Activated CD4-positive, alpha-beta T cell treated with anti-CD3 and anti-CD28 coated beads for 36 hours (primary cell): ENCODE measurements at regions not wholly inside any gene's neighbourhood (a gene's known extent, or its start where the extent isn't known, plus 50 kb on each side); places are given as distances from the start of the nearest gene placed in this dataset.

Experiments
- ATAC-seq: fragments of 200-7000 bp; cut with Tn5 transposase; one replicate; pipeline ENCODE4 v1.10.0; 2021; ENCODE audit warnings: mild to moderate bottlenecking, moderate library complexity
- CTCF ChIA-PET: fragments of 350-600 bp; sonication (Branson Sonifier 250); formaldehyde crosslinking; loops from one replicate; lab custom pipeline; 2021; ENCODE audit warnings: antibody characterized with exemption; lab: Charles Lee
- POLR2A ChIA-PET: fragments of 350-600 bp; sonication (Branson Sonifier 250); formaldehyde crosslinking; loops from one replicate; lab custom pipeline; 2021; ENCODE audit warnings: antibody characterized with exemption, inconsistent platforms; lab: Charles Lee
- DNase-seq: peaks from one replicate; pipeline ENCODE4 v3.0.0-alpha.2; 2020
- H3K27ac Mint-ChIP-seq: one replicate; pipeline ENCODE4 v1.8.0; 2021; ENCODE audit warnings: mixed read lengths
- H3K27me3 Mint-ChIP-seq: one replicate; pipeline ENCODE4 v1.8.0; 2021; ENCODE audit warnings: mixed read lengths
- H3K36me3 Mint-ChIP-seq: one replicate; pipeline ENCODE4 v1.8.0; 2021; ENCODE audit warnings: low read depth, mixed read lengths
- H3K4me1 Mint-ChIP-seq: one replicate; pipeline ENCODE4 v1.8.0; 2021; ENCODE audit warnings: mixed read lengths
- H3K4me3 Mint-ChIP-seq: one replicate; pipeline ENCODE4 v1.8.0; 2021; ENCODE audit warnings: mild to moderate bottlenecking, moderate library complexity, mixed read lengths
- H3K9me3 Mint-ChIP-seq: one replicate; pipeline ENCODE4 v1.8.0; 2021; ENCODE audit warnings: low read depth, mixed read lengths
- intact Hi-C, 2 experiments: fragments of 100-400 bp; cut with DNase I in 1 of 2; cut with micrococcal nuclease in 1 of 2; formaldehyde crosslinking; loops; one replicate each; pipeline versions ENCODE4 v1.14.2 to v1.15.1; 2022 to 2024; cut with DNase I, micrococcal nuclease

- ChIA-PET CTCF (no interaction called here), POLR2A (no interaction called here)
- Mint-ChIP-seq H3K9me3 (no peaks in the 10 kb centered on the region), H3K27ac (no peak overlapping the region), H3K4me3 (no peak overlapping the region), H3K27me3 (no peaks in the 10 kb centered on the region), H3K36me3 (no peaks in the 10 kb centered on the region), H3K4me1 (no peaks in the 10 kb centered on the region)
- ATAC-seq: no peak
- no peak for DNase-seq
- intact Hi-C loops: no loop called here
Measured at GRCh38 chr3:25292036-25292435, 136.0 kb upstream of the RARB start.

GRCh38 chr3:25292595-25292994 lies 135.5 kb upstream of the RARB start:
- ChIA-PET CTCF (no interaction called here), POLR2A (no interaction called here)
- H3K36me3 Mint-ChIP-seq: no peaks in the 10 kb centered on the region
- no peak overlapping the region for H3K27ac Mint-ChIP-seq
- H3K9me3 Mint-ChIP-seq: no peaks in the 10 kb centered on the region
- DNase-seq (no peak), ATAC-seq (no peak)
- H3K4me1 Mint-ChIP-seq: no peaks in the 10 kb centered on the region
- intact Hi-C loops: no loop called here
- no peak overlapping the region for H3K4me3 Mint-ChIP-seq
- H3K27me3 Mint-ChIP-seq: no peaks in the 10 kb centered on the region

GRCh38 chr3:25293736-25294135 lies 134.3 kb upstream of the RARB start:
- H3K4me1 Mint-ChIP-seq: no peaks in the 10 kb centered on the region
- intact Hi-C loops: no loop called here
- DNase-seq: no peak
- H3K9me3 Mint-ChIP-seq: no peaks in the 10 kb centered on the region
- H3K27me3 Mint-ChIP-seq: no peaks in the 10 kb centered on the region
- no peaks in the 10 kb centered on the region for H3K36me3 Mint-ChIP-seq
- POLR2A ChIA-PET: no interaction called here
- H3K27ac Mint-ChIP-seq: no peak overlapping the region
- no peak overlapping the region for H3K4me3 Mint-ChIP-seq
- ATAC-seq: no peak
- CTCF ChIA-PET: no interaction called here

DNA sequence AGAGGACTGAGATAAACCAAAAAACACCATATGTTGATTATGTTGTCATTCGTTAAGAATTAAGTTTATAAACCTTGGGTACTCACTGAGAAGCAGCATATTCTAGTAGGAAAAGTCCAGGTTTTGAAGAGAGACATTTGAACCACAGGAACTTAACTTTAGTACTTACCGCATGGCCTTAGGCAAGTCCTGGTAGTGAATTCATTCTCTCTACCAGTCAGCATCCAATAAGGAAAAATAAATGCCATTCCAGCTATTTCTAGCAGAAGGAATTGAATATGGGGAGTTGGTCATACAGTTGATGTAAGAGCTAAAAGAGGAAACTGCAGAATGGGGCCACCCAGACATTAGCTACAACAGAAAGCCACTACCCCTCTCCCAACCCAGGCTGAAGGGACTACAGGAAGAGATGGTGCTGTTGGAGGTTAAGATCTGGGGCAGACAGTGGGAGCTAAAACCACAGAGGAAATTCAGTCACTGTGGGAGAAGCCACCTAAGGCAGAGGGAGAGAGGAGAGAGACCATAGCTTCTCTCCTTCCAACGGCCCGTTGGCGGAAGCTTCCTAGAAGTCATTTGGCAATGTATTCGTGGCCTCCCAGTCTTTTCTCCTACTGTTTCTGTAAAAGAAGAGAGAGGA lies 133.8 kb upstream of the RARB start:
- Mint-ChIP-seq H3K36me3 (no peaks in the 10 kb centered on the region), H3K27ac (no peak overlapping the region), H3K9me3 (no peaks in the 10 kb centered on the region), H3K4me3 (no peak overlapping the region), H3K27me3 (no peaks in the 10 kb centered on the region), H3K4me1 (no peaks in the 10 kb centered on the region)
- intact Hi-C loops: no loop called here
- CTCF ChIA-PET: no interaction called here
- ATAC-seq (no peak), DNase-seq (no peak)
- POLR2A ChIA-PET: no interaction called here

GRCh38 chr3:25297667-25298585 lies 130.1 kb upstream of the RARB start:
- no peak overlapping the region for H3K4me3 Mint-ChIP-seq
- no peaks in the 10 kb centered on the region for H3K9me3 Mint-ChIP-seq
- DNase-seq (no peak), ATAC-seq (no peak)
- POLR2A ChIA-PET: no interaction called here
- H3K27ac Mint-ChIP-seq: no peak overlapping the region
- H3K27me3 Mint-ChIP-seq: no peaks in the 10 kb centered on the region
- intact Hi-C loops: no loop called here
- no peaks in the 10 kb centered on the region for H3K4me1 Mint-ChIP-seq
- CTCF ChIA-PET: no interaction called here
- no peaks in the 10 kb centered on the region for H3K36me3 Mint-ChIP-seq

DNA sequence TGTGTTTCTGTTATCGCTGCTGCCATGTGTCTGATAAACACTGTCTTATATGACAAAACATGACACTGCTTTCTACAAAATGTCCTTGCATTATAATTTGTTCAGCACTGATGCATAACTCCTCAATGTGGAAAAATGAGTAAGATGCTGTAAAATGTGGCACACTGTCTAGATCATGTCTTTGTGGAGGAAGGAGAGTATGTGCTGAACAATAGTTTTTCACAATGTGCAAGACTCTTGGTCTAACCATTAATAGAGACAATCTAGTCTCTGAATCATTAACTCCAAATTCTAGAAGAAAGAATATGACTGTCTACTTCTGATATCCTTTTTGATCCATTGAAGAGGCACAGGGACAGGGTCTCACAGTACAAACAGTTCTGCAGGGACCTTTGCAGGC lies 127.9 kb upstream of the RARB start:
- POLR2A ChIA-PET: no interaction called here
- no peak for DNase-seq
- no peak for ATAC-seq
- no peaks in the 10 kb centered on the region for H3K9me3 Mint-ChIP-seq
- intact Hi-C loops: no loop called here
- H3K4me3 Mint-ChIP-seq: no peak overlapping the region
- H3K27ac Mint-ChIP-seq: no peak overlapping the region
- CTCF ChIA-PET: no interaction called here
- H3K27me3 Mint-ChIP-seq: no peaks in the 10 kb centered on the region
- no peaks in the 10 kb centered on the region for H3K36me3 Mint-ChIP-seq
- H3K4me1 Mint-ChIP-seq: no peaks in the 10 kb centered on the region

GRCh38 chr3:25304916-25305315 lies 123.1 kb upstream of the RARB start:
- H3K27me3 Mint-ChIP-seq: no peaks in the 10 kb centered on the region
- DNase-seq (no peak), ATAC-seq (no peak)
- no peaks in the 10 kb centered on the region for H3K4me1 Mint-ChIP-seq
- POLR2A ChIA-PET: no interaction called here
- intact Hi-C loops: no loop called here
- CTCF ChIA-PET: no interaction called here
- no peak overlapping the region for H3K27ac Mint-ChIP-seq
- no peak overlapping the region for H3K4me3 Mint-ChIP-seq
- H3K9me3 Mint-ChIP-seq: peaks cover 2% of the 10 kb centered on the region
- H3K36me3 Mint-ChIP-seq: no peaks in the 10 kb centered on the region

GRCh38 chr3:25306066-25306465 lies 122.0 kb upstream of the RARB start:
- no peak for ATAC-seq
- no peak for DNase-seq
- H3K27me3 Mint-ChIP-seq: no peaks in the 10 kb centered on the region
- CTCF ChIA-PET: no interaction called here
- H3K4me3 Mint-ChIP-seq: no peak overlapping the region
- POLR2A ChIA-PET: no interaction called here
- intact Hi-C loops: no loop called here
- H3K4me1 Mint-ChIP-seq: no peaks in the 10 kb centered on the region
- H3K36me3 Mint-ChIP-seq: no peaks in the 10 kb centered on the region
- H3K9me3 Mint-ChIP-seq: peaks cover 2% of the 10 kb centered on the region
- no peak overlapping the region for H3K27ac Mint-ChIP-seq

- no peaks in the 10 kb centered on the region for H3K4me1 Mint-ChIP-seq
- DNase-seq (no peak), ATAC-seq (no peak)
- ChIA-PET POLR2A (no interaction called here), CTCF (no interaction called here)
- H3K27ac Mint-ChIP-seq: no peak overlapping the region
- H3K4me3 Mint-ChIP-seq: no peak overlapping the region
- H3K36me3 Mint-ChIP-seq: no peaks in the 10 kb centered on the region
- H3K9me3 Mint-ChIP-seq: peaks cover 2% of the 10 kb centered on the region
- intact Hi-C loops: no loop called here
- H3K27me3 Mint-ChIP-seq: no peaks in the 10 kb centered on the region
Measured at GRCh38 chr3:25306705-25307104, 121.4 kb upstream of the RARB start.

GRCh38 chr3:25313286-25313685 lies 114.8 kb upstream of the RARB start:
- no peak overlapping the region for H3K4me3 Mint-ChIP-seq
- ChIA-PET CTCF (no interaction called here), POLR2A (no interaction called here)
- intact Hi-C loops: no loop called here
- no peaks in the 10 kb centered on the region for H3K27me3 Mint-ChIP-seq
- peaks cover 2% of the 10 kb centered on the region for H3K9me3 Mint-ChIP-seq
- no peaks in the 10 kb centered on the region for H3K36me3 Mint-ChIP-seq
- no peaks in the 10 kb centered on the region for H3K4me1 Mint-ChIP-seq
- no peak overlapping the region for H3K27ac Mint-ChIP-seq
- DNase-seq: no peak
- ATAC-seq: no peak

- H3K36me3 Mint-ChIP-seq: no peaks in the 10 kb centered on the region
- no peak for DNase-seq
- peaks cover 6% of the 10 kb centered on the region for H3K9me3 Mint-ChIP-seq
- H3K4me3 Mint-ChIP-seq: no peak overlapping the region
- no peaks in the 10 kb centered on the region for H3K27me3 Mint-ChIP-seq
- ChIA-PET CTCF (no interaction called here), POLR2A (no interaction called here)
- no peaks in the 10 kb centered on the region for H3K4me1 Mint-ChIP-seq
- H3K27ac Mint-ChIP-seq: no peak overlapping the region
- ATAC-seq: no peak
- intact Hi-C loops: no loop called here
Measured at GRCh38 chr3:25324954-25325655, 103.0 kb upstream of the RARB start.

GRCh38 chr3:25335356-25335755 lies 92.7 kb upstream of the RARB start:
- DNase-seq: no peak
- Mint-ChIP-seq H3K36me3 (no peaks in the 10 kb centered on the region), H3K27me3 (no peaks in the 10 kb centered on the region), H3K27ac (no peak overlapping the region), H3K9me3 (peaks cover 8% of the 10 kb centered on the region), H3K4me3 (no peak overlapping the region), H3K4me1 (no peaks in the 10 kb centered on the region)
- ChIA-PET POLR2A (no interaction called here), CTCF (no interaction called here)
- no peak for ATAC-seq
- intact Hi-C loops: no loop called here
